ENCODE measurements at regions not wholly inside any gene's neighbourhood (a gene's known extent, or its start where the extent isn't known, plus 50 kb on each side); places are given as distances from the start of the nearest gene placed in this dataset.

GRCh38 chr7:25520516-25520915, 292.2 kb upstream of the NPVF start:
- no peak for DNase-seq

GRCh38 chr7:25521236-25521635, 292.9 kb upstream of the NPVF start:
- DNase-seq: no peak

- DNase-seq: no peak
Observed at GRCh38 chr7:25522727-25523126, 294.4 kb upstream of the NPVF start.

- DNase-seq: no peak
Observed at GRCh38 chr7:25527665-25528170, 299.4 kb upstream of the NPVF start.

GRCh38 chr7:25529320-25529719, 301.0 kb upstream of the NPVF start:
- DNase-seq: no peak

DNA sequence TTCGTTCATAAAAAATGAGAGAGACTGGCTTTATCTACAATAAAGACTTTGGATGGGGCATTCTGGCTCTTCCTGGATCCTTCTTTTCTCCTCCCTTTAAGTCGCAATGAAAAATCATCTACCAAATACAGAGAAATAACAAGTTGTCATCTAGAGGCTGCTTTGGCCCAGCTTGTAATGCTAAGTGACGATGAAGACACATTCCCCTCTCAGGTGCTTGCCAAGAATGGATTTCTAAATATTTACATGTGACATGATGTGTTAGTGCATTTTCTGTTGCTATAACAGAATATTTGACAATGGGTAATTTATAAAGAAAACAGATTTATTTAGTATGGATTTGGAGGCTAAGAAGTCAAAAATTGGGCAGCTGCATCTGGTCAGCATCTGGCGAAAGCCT, 308.6 kb upstream of the NPVF start:
- no peak for DNase-seq

DNA sequence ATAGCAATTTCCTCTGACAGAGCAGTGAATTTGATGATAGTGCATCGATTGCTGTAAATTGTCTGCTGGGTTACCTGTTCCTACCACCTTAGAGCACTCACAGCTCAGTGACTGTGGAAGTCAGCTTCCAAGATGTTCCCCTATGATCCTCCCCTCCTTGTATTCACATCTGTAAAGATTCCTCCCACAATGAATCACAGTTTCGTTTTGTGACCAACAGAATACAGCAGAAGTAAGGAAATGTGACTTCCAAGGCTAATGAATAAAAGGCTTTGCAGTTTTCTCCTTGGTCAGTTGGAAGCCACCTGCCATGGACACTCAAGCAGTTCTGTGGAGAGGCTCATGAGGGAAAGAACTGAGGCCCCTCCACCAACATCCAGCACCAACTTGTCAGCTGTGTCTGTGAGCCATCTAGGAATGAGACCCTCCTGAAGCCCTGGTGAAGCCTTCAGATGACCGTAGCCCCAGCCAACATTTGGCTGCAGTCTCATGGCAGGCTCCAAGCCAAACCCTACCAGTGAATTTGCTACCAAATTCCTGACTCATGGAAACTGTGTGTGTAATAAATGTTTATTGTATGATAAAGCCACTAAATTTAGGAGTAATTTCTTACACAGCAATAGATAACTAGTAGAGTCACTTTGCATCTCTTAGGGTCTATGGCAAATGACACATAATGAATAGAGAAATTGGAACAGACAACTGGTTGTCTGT, 309.5 kb upstream of the NPVF start:
- DNase-seq: no peak

DNA sequence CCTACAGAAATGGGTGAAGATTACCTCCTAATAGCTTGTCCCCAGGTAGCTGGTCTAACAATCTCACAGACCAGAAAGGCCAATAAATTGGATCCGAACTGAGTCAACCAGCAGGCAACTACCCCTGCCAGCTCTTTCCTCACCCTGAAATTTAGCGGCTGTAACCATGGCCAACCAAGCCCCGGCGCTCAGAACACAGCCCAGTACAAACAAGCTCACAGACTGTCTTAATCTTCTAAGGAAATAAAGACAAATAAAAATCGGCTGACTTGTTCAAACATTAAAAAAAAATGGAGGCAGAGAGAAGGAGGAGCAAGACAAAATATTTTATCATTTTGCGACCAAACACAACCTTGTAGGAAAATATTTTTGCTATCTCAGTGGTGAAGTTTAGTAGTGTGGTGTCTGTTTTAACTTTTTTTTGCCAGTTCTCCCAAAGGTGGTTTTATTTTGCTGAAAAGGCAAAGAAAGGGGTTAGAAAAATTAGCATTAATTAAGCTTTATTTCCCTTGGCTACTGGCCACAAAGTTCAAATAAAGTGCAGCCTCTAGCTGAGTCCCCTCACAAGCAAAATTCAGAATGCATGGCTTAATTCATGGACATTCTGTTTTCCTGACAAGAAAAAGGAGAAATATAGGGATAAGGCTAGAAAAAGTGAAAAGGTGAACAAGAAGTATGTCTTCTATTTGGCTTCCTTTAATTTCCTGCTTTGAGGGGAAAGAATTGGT, 313.0 kb upstream of the NPVF start:
- no peak for DNase-seq

DNA sequence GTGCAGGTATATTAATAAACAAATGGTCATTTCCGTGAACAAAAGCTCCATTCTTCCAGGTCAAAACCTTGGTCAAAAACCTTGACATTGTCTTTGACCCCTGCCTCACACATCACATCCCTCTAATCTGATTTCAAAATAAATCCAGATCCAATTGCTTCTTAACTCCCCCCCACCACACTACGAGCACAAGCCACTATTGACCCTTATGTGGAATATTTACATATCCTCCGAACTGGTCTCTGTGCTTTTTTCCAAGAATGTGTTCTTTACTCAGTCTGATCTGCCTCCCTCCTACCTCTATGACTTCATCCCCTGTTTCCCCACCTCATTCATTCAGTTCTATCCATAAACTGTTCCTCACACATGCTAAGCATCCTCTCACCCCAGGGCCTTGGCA, 313.6 kb upstream of the NPVF start:
- DNase-seq: no peak

DNA sequence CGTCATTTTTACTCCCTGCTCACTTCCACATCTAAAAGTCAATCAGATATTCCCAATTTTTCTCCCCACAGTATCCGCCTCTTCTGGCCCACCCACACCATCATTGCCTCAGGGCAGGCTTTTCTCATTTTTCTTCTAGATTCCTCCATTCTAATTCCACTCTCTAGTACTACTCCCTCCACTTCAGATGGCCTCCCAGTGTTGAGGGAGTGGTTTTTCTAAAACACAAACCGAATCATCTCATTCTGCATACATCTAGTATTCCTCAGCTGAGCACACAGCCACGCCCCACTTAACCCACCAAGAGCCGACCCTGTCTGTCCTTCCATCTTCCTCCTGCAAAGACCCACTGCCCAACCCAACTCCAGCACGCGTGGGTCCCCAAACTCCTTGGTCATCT, 314.9 kb upstream of the NPVF start:
- no peak for DNase-seq

DNA sequence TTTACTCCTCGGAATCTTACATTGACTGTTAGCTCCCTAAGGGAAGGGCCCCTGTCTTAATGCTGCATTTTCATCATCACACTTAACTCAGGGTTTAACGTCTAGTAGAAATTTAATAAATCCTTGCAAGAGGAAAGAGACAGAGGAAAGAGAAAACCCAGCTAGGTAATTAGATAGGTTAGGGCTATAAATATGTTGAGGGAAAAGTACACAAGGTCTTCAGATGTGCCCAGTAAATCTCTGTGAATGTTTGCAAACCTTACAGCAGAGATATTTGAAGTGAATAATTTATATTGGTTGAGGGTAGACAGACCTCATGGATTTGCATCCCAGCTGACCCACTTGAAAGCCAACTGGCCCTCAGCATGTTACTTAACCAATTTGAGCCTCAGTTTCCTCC, 315.5 kb upstream of the NPVF start:
- DNase-seq: no peak

DNA sequence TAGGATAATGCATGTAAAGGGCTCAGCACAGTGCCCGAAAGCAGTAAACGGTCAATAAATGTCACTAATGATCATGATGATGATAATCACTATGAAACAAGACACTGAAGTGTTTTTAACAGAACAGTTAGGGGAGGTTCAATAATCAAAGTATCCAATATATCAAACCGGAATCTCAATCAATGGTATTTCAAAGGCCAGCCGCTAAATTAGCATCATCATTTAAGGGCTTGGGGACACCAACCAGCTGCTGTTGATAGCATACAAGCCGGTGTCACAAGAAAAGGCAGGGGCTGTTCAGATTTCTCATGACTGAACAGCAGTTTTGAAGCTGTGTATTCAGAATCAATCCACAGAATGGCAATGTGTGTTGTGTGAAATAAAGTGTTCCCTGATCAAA, 316.0 kb upstream of the NPVF start:
- DNase-seq: no peak

DNA sequence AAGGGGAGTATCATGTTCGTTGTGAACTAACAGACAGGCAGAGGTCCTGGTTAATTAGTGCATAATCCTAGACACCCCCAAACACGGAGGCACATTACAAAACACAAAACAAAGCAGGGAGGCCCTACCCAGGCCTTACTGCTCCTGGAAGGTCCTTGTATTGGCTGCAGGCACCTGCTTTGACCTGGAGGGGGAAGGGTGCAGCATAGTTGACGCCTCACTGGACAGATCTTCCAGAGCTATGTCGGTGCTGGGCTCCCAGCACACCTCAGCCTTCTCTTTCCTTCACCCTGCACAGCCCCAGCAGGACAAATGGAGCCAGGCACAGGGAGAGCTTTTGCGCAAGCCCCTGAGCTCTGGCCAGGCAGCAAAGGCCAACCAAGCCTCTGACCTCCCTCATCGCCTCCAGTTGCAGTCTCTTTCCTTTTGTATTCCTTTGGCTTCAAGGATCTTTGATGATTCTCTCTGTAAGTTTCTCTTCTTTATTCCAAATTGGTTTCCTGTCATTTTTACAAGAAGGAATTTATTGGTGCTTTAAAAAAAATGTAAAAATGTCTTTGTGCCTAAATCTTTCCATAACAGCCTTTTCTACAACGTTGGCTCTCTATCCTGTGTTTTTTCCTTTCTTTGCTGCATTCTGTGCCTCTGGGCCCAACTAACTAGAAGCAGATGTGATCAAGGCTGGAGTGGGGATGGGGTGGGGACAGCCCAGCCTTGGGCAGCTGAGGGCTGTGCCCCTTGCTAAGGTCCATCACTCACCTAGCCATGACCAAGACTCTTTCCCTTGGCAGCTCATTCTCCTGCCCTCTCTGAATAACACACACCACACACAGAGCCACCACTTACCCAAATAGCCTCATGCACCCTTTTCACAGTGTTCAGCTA, 317.1 kb upstream of the NPVF start:
- no peak for DNase-seq

GRCh38 chr7:25546306-25546705, 318.0 kb upstream of the NPVF start:
- DNase-seq: no peak

GRCh38 chr7:25549271-25549921, 321.1 kb upstream of the NPVF start:
- no peak for DNase-seq

DNA sequence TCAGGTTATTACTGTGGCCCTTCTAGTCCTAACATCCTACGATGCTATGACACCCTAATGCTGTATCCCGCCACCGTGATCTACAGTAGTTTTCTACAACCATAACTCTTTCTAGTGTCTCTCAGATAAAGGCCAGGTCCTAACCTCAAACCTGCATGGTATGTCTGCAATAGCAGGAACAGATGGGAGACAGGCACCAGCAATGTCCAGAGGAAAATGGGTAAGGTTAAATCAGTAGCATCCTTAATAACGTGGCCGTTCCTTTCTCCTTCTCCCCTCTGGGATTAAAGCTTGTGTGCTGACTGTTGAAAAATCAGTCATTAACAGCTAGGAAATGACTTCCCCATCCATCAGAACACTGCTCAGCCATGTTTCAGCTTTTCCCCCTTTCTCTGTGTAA, 321.9 kb upstream of the NPVF start:
- DNase-seq: no peak

- DNase-seq: no peak
Observed at GRCh38 chr7:25552998-25553397, 324.7 kb upstream of the NPVF start.

DNA sequence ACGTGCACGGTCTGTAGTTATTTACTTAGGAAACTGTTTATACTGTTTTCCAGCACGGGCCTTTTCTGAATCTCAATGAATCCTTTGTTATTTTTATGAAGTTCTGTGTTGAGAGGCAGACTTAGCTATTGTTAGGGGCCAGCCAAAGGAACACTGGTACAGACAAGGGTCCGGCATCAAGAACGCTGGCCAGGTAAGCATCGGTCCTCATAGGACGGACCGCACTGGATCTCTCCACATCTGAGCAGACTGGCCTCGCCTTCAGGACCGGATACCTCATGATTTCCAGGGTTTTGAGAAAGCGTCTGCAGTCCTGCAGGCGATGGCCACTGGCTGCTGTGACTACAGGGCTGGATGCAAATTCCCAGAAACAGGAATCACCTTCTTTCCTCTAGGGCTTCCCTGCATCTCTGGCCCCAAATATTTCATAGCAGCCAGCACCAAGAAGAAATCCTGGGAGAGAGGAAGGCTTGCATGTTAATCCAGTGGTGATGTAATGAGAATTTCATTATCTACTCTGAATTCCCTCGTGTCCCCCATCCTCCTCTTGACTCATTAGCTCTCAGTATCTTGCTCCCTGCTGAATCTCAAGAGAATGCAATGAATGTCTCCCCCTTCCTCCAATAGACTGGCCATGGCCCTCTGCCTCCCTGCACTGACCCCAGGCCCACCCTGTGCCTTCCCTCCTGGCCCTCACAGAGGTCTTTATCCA, 325.4 kb upstream of the NPVF start:
- DNase-seq: no peak

DNA sequence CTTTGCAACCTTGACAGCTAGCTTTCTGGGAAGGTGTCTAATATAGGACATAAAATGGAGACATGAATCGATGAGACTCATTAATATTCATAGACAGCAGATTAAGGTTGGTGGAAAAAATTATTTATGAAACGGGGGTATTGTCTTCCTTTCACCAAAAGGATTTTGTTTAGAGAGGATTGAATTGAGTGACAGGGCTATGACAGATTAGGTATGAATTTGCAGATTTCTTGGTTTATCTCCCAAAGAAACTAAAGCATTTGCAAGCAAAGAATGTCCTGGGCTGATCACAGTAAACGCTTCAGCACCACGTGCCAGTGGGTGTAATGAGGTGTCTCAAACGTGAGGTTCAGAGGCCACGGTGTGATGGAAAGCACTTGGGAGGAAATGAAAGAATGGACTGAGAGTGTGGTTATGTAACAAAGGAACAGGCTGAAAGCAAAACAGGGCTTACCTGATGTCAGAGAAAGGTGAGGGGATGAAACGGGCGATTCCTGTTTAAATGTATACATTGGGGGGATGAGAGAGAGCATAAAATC, 329.2 kb upstream of the NPVF start:
- no peak for DNase-seq

- no peak for DNase-seq
Observed at GRCh38 chr7:25557930-25558329, 329.6 kb upstream of the NPVF start.

- no peak for DNase-seq
Observed at GRCh38 chr7:25558605-25559004, 330.3 kb upstream of the NPVF start.
